GM12878 (cell line): ENCODE measurements at regions not wholly inside any gene's neighbourhood (a gene's known extent, or its start where the extent isn't known, plus 50 kb on each side); places are given as distances from the start of the nearest gene placed in this dataset.

Experiments used
- ATAC-seq: fragments of 200-7000 bp; cut with Tn5 transposase; 3 replicates; pipeline ENCODE4 v1.9.1; 2020; ENCODE audit warnings: mild to moderate bottlenecking, moderate library complexity
- BruUV-seq: library from RNA; stranded (reverse); fragments of 400-500 nt; replicated peaks from 2 replicates; lab custom pipeline; 2021; lab: Mats Ljungman, UMichigan
- CTCF ChIA-PET: fragments of 300-600 bp; sonication (Branson Sonifier 250); formaldehyde crosslinking; extraction: SDS; loops from one replicate; lab custom pipeline; 2021; ENCODE audit warnings: inconsistent platforms; lab: Yijun Ruan, JAX
- POLR2A ChIA-PET: fragments of 350-600 bp; formaldehyde crosslinking; extraction: SDS; loops from one replicate; lab custom pipeline; 2021; ENCODE audit warnings: inconsistent platforms; lab: Charles Lee
- RAD21 ChIA-PET: fragments of 300-600 bp; sonication (Branson Sonifier 250); formaldehyde crosslinking; loops from one replicate; lab custom pipeline; 2023; ENCODE audit warnings: antibody characterized with exemption; ENCODE audit not compliant: unreplicated experiment; lab: Charles Lee
- SMC1A ChIA-PET: fragments of 300-600 bp; sonication (Branson Sonifier 250); formaldehyde crosslinking; loops from one replicate; lab custom pipeline; 2023; ENCODE audit not compliant: unreplicated experiment, uncharacterized antibody; lab: Charles Lee
- DNase-seq: peaks from one replicate; pipeline ENCODE4 v3.0.0-alpha.2; 2011; ENCODE audit warnings: low read depth, low spot score
- FAIRE-seq: peaks from 3 replicates; lab custom pipeline; 2011; peaks lifted over from hg19 to GRCh38; lab: Jason Lieb, UNC
- H2AFZ ChIP-seq: 2 replicates; pipeline ENCODE4 v1.6.0; 2011; ENCODE audit warnings: low read depth, low read length, control low read depth; ENCODE audit not compliant: control insufficient read depth
- H3K27ac ChIP-seq: 2 replicates; pipeline ENCODE4 v1.5.1; 2011; ENCODE audit warnings: control low read depth; ENCODE audit not compliant: control insufficient read depth, insufficient read depth
- H3K27me3 ChIP-seq, 2 experiments: replicated peaks in 1 of 2; 2 replicates each; pipeline versions ENCODE4 v1.6.0 to v1.6.1; 2011; ENCODE audit warnings: low read length in 1 of 2; ENCODE audit not compliant: control insufficient read depth in 2 of 2, insufficient read depth in 2 of 2
- H3K36me3 ChIP-seq, 2 experiments: 2 replicates each; pipeline ENCODE4 v1.5.1; 2011; ENCODE audit warnings: low read length in 1 of 2; ENCODE audit not compliant: control insufficient read depth in 2 of 2, insufficient read depth in 2 of 2
- H3K4me1 ChIP-seq: 2 replicates; pipeline ENCODE4 v1.6.1; 2011; ENCODE audit warnings: mild to moderate bottlenecking, low read length, moderate library complexity, mixed read lengths; ENCODE audit not compliant: control insufficient read depth, insufficient read depth
- H3K4me2 ChIP-seq: 2 replicates; pipeline ENCODE4 v1.6.0; 2011; ENCODE audit warnings: control low read depth; ENCODE audit not compliant: control insufficient read depth, insufficient read depth
- H3K4me3 ChIP-seq: fragments of 200-600 bp; sonication (generic); 2 replicates; pipeline ENCODE4 v1.5.1; 2016
- H3K79me2 ChIP-seq: 2 replicates; pipeline ENCODE4 v1.6.0; 2011; ENCODE audit warnings: low read length; ENCODE audit not compliant: control insufficient read depth, insufficient read depth
- H3K9ac ChIP-seq: 2 replicates; pipeline ENCODE4 v1.8.0; 2011; ENCODE audit warnings: low read length, control low read depth, mixed read lengths; ENCODE audit not compliant: control insufficient read depth, insufficient read depth
- H3K9me3 ChIP-seq: replicated peaks from 3 replicates; pipeline ENCODE4 v1.5.1; 2011; ENCODE audit warnings: mild to moderate bottlenecking, low read length; ENCODE audit not compliant: control insufficient read depth, insufficient read depth
- H4K20me1 ChIP-seq: 2 replicates; pipeline ENCODE4 v1.6.0; 2011; ENCODE audit not compliant: control insufficient read depth, insufficient read depth
- JUNB ChIP-seq: IDR thresholded peaks from 2 replicates; pipeline ENCODE4 v1.6.1; 2016; ENCODE audit warnings: antibody characterized with exemption, mild to moderate bottlenecking
- RCOR1 ChIP-seq: conservative IDR thresholded peaks from 2 replicates; pipeline ENCODE4 v1.6.1; 2012; ENCODE audit warnings: low read depth, low read length, improper control_type of control experiment
- SMAD5 ChIP-seq: IDR thresholded peaks from 2 replicates; pipeline ENCODE4 v1.6.1; 2016; ENCODE audit warnings: antibody characterized with exemption, low read depth
- ZBTB40 ChIP-seq: fragments of 450-650 bp; IDR thresholded peaks from 2 replicates; pipeline ENCODE4 v1.6.1; 2016; ENCODE audit warnings: mild to moderate bottlenecking, moderate library complexity, borderline replicate concordance
- ZNF24 ChIP-seq: fragments of 450-650 bp; IDR thresholded peaks from 2 replicates; pipeline ENCODE4 v1.6.1; 2017; ENCODE audit warnings: antibody characterized with exemption, mild to moderate bottlenecking
- ZNF687 ChIP-seq: fragments of 450-650 bp; IDR thresholded peaks from 2 replicates; pipeline ENCODE4 v1.6.1; 2017; ENCODE audit warnings: mild to moderate bottlenecking, moderate library complexity
- WGBS: methylation state at CpG from one replicate; pipeline ENCODE4 v1.1.6; 2016; ENCODE audit warnings: low lambda C conversion rate; ENCODE audit not compliant: insufficient replicate concordance, insufficient coverage; ENCODE audit errors: missing lambda C conversion rate; 5-methylcytosine and 5-hydroxymethylcytosine counted together
- in situ Hi-C: fragments of 300-500 bp; cut with MboI; formaldehyde crosslinking; loops from 9 replicates; pipeline ENCODE4 v1.14.3; 2018; ENCODE audit warnings: mixed read lengths
- intact Hi-C: fragments of 100-400 bp; cut with micrococcal nuclease; formaldehyde crosslinking; loops from one replicate; pipeline ENCODE4 v1.14.2; 2022; ENCODE audit not compliant: unreplicated experiment

GRCh38 chr2:220434385-220434784, 807.0 kb downstream of the SLC4A3 start:
- no peak overlapping the region for H3K4me3 ChIP-seq
- WGBS, result 44% methylated on average over 2 of the region's 2 CpGs
- no peak for FAIRE-seq

More at GRCh38 chr2:220434385-220434784, 807.0 kb downstream of the SLC4A3 start:
- H3K27me3 ChIP-seq, result no peaks in the 10 kb centered on the region
- ChIA-PET POLR2A (interaction anchor here (0.5 kb wide), 1 partner anchor 414 kb away, joined by 4 read pairs; no protein-coding TSS in a partner anchor), CTCF (no interaction called here), SMC1A (no interaction called here), RAD21 (no interaction called here)
- no peak overlapping the region for H3K27ac ChIP-seq
- in situ Hi-C loops, result no loop called here
- BruUV-seq, result no TSS peak
- no peak for ATAC-seq
- H3K9ac ChIP-seq, result no peak overlapping the region
- H4K20me1 ChIP-seq, result no peaks in the 10 kb centered on the region
- H2AFZ ChIP-seq, result no peak overlapping the region
- H3K4me1 ChIP-seq, result 0 out of 2 replicates have a peak, but pooled peaks cover 3% of the 10 kb centered on the region
- no peaks in the 10 kb centered on the region for H3K9me3 ChIP-seq
- intact Hi-C loops, result no loop called here
- no peaks in the 10 kb centered on the region for H3K36me3 ChIP-seq
- H3K79me2 ChIP-seq, result no peaks in the 10 kb centered on the region
- no peak for TF ChIP-seq ZBTB40
- TF ChIP-seq ZNF24, result no peak
- no peak for TF ChIP-seq RCOR1
- TF ChIP-seq ZNF687, result no peak
- no peak for TF ChIP-seq SMAD5
- TF ChIP-seq JUNB, result no peak
- H3K4me2 ChIP-seq, result no peak overlapping the region
- no peak for DNase-seq
